ENCODE measurements at regions not wholly inside any gene's neighbourhood (a gene's known extent, or its start where the extent isn't known, plus 50 kb on each side); places are given as distances from the start of the nearest gene placed in this dataset.

DNA sequence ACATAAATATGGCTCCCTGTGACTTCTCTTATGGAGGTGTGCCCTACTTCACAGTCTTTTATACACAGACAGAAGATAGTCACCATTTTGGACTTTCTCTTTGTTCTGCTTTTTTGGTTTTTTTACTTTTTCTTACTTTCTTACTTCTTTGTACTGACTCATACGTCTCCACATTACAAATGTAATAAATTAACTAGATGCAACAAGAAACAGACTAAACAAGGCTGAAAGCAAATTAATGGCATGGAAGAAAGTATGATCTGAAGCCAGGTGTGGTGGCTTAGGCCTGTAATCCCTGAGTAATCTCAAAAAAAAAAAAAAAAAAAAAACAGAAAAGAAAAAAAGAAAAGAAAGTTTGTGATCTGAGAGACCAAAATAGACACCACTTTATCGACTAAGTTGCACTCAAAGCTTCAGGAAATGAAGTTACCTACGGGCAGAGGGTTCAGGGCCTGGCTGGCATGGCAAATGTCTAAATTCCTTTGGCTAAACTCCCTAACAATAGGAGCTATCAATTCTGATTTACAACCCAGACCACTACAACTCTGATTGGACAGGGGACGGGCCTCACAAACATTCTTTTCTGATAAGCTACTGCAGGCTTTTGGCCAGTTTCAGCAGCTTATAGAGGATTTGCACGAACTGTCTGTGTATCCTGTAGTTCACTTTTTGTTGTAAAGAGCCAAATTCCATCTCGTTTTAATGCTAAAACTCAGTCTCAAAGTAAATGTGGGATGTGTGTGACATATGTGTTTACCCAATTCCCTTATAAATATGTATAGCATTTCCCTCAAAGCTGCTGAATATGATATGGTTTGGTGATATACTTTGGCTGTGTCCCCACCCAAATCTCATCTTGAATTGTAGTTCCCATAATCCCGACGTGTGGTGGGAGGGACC, 129.1 kb downstream of the SEPTIN14 start:
- TF ChIP-seq, protein P1, sequence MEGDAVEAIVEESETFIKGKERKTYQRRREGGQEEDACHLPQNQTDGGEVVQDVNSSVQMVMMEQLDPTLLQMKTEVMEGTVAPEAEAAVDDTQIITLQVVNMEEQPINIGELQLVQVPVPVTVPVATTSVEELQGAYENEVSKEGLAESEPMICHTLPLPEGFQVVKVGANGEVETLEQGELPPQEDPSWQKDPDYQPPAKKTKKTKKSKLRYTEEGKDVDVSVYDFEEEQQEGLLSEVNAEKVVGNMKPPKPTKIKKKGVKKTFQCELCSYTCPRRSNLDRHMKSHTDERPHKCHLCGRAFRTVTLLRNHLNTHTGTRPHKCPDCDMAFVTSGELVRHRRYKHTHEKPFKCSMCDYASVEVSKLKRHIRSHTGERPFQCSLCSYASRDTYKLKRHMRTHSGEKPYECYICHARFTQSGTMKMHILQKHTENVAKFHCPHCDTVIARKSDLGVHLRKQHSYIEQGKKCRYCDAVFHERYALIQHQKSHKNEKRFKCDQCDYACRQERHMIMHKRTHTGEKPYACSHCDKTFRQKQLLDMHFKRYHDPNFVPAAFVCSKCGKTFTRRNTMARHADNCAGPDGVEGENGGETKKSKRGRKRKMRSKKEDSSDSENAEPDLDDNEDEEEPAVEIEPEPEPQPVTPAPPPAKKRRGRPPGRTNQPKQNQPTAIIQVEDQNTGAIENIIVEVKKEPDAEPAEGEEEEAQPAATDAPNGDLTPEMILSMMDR (IDR thresholded peaks at IDR 0.05) = no peak
- no peak for TF ChIP-seq POLR2A (IDR thresholded peaks at IDR 0.05)
